GM12865 (cell line): ENCODE measurements at regions not wholly inside any gene's neighbourhood (a gene's known extent, or its start where the extent isn't known, plus 50 kb on each side); places are given as distances from the start of the nearest gene placed in this dataset.
A peak's percentile ranks its signal among the peaks of the same experiment; 100 is the strongest.

Experiments
- DNase-seq: peaks from one replicate; pipeline ENCODE4 v3.0.0; 2010; ENCODE audit warnings: low read depth
- H3K4me3 ChIP-seq: 2 replicates; pipeline ENCODE4 v1.5.1; 2011; ENCODE audit warnings: mild to moderate bottlenecking, low read depth, low read length, control low read depth
- CTCF ChIP-seq: IDR thresholded peaks from 2 replicates; pipeline ENCODE4 v1.5.1; 2011; ENCODE audit warnings: low read length, control low read depth, low read depth, inconsistent platforms; ENCODE audit not compliant: insufficient read depth; ENCODE audit errors: missing control alignments

DNA sequence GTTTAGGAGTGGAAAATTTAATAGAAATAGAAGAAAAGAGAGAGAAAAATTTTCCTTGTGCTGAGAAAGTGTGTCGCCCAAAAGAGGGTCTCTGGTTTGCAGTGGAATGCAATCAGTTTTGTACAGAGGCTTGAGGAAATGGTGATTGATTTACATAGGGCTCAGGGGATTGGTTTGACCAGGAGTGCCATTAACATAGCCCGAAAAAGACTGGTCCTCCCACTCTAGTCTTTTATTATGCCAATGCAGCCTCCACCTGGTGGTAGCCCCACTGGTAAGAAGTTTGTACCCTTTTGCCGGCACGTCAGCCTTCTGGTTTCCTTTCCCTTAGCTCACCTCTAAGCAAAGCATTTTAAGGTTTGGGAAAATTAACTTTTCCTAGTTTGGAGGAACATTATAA lies 885.3 kb downstream of the XPNPEP1 start:
- H3K4me3 ChIP-seq = no peak overlapping the region
- DNase-seq = no peak
- TF ChIP-seq CTCF = no peak

GRCh38 chr10:109030581-109031210 lies 892.6 kb downstream of the XPNPEP1 start:
- H3K4me3 ChIP-seq = no peak overlapping the region
- TF ChIP-seq CTCF = no peak
- DNase-seq = no peak

DNA sequence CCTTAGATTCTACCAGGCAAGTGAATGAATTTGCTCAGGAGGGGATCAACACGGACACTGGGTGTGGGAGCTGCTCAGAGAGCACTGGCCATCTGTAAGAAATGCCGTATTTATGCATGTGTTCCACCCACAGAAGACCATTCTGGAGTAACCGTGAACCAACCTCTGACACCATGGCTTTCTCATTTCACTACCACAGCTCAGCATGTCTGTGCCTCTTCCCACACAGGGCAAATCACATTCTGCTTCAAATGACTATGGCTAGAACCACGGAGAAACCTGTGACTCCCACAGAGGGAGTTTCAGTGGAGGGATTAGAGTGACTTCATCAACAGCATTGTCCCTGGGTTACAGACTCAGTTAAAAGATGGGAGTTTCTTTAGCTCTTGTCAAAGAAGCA lies 893.4 kb downstream of the XPNPEP1 start:
- peak; percentile 4 for DNase-seq
- H3K4me3 ChIP-seq = no peak overlapping the region
- TF ChIP-seq CTCF = no peak

GRCh38 chr10:109027534-109028185 lies 895.7 kb downstream of the XPNPEP1 start:
- TF ChIP-seq CTCF = no peak
- no peak overlapping the region for H3K4me3 ChIP-seq
- no peak for DNase-seq

GRCh38 chr10:109025172-109025571 lies 898.1 kb downstream of the XPNPEP1 start:
- TF ChIP-seq CTCF = no peak
- no peak for DNase-seq
- H3K4me3 ChIP-seq = no peak overlapping the region

DNA sequence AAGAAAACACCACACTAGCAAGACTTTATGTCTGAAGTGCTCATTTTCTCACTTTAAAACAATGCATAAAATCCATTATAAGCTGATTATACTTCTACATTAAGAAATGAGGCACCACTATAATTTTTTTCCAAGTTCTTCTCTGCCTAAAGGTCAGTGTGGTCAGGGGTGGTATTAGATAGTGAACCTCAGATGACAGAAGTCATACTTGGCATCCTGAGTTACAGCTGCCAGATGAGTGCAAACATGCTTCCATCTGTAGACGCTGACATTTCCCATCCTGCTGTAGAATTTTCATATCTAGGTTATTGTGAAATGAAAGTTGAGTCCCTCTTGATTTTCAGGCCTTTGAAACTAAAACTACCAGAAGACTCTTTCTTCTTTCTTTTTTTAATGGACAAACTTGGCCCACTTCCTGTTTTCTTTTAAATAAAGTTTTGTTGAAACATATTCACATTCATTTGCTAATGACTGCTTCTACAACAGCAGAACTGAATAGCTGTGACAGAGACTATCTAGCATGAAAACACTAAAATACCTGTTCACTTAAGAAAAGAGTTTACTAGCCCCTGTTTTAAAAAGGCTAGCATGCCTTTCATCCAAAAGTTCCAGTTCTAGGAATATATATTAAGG lies 900.8 kb downstream of the XPNPEP1 start:
- H3K4me3 ChIP-seq = no peak overlapping the region
- TF ChIP-seq CTCF = no peak
- no peak for DNase-seq
